ENCODE measurements at regions not wholly inside any gene's neighbourhood (a gene's known extent, or its start where the extent isn't known, plus 50 kb on each side); places are given as distances from the start of the nearest gene placed in this dataset.

GRCh38 chr7:15778191-15778590 lies 91.7 kb upstream of the MEOX2 start:
- no peak for TF ChIP-seq RAD21 (IDR thresholded peaks at IDR 0.05; ENCODE audit: low read depth)
- TF ChIP-seq EP300 (IDR thresholded peaks at IDR 0.05; ENCODE audit: borderline replicate concordance): no peak
- no peak for TF ChIP-seq MAX (IDR thresholded peaks at IDR 0.05)
